HCT116 (cell line): ENCODE measurements at regions not wholly inside any gene's neighbourhood (a gene's known extent, or its start where the extent isn't known, plus 50 kb on each side); places are given as distances from the start of the nearest gene placed in this dataset.

Source experiments
- ATAC-seq: fragments of 200-7000 bp; cut with Tn5 transposase; 2 replicates; pipeline ENCODE4 v1.9.1; 2020; ENCODE audit warnings: mild to moderate bottlenecking, moderate library complexity
- BruUV-seq: library from RNA; stranded (reverse); fragments of 400-500 nt; replicated peaks from 2 replicates; lab custom pipeline; 2021; lab: Mats Ljungman, UMichigan
- CTCF ChIA-PET: fragments of 300-600 bp; sonication (Branson Sonifier 250); formaldehyde crosslinking; loops from one replicate; lab custom pipeline; 2021; ENCODE audit warnings: antibody characterized with exemption; lab: Charles Lee
- POLR2A ChIA-PET: fragments of 300-600, 350-600 bp; sonication (Branson Sonifier 250); formaldehyde crosslinking; loops from one replicate; lab custom pipeline; 2021; ENCODE audit warnings: antibody characterized with exemption; lab: Charles Lee
- RAD21 ChIA-PET, 2 experiments: fragments of 300-600 bp; sonication (Branson Sonifier 250); formaldehyde crosslinking; loops; one replicate each; lab custom pipeline; 2023; ENCODE audit warnings: low total read pairs in 2 of 2; ENCODE audit not compliant: uncharacterized antibody in 2 of 2, unreplicated experiment in 2 of 2, low non-redundant PET in 1 of 2; lab: Charles Lee
- DNase-seq: peaks from one replicate; pipeline ENCODE4 v3.0.0-alpha.2; 2010; ENCODE audit warnings: low read depth, low spot score
- H2AFZ ChIP-seq: fragments of 200-600 bp; shearing (Covaris generic), sonication (generic); 2 replicates; pipeline ENCODE4 v1.6.1; 2017; ENCODE audit warnings: low read depth, mixed run types, mixed read lengths, antibody characterized with exemption, low read length; ENCODE audit not compliant: poor library complexity, severe bottlenecking
- H3K27ac ChIP-seq: 2 replicates; pipeline ENCODE4 v1.5.1; 2012; ENCODE audit warnings: low read depth, low read length
- H3K27me3 ChIP-seq: fragments of 200-600 bp; sonication (generic); 2 replicates; pipeline ENCODE4 v1.6.1; 2016; ENCODE audit warnings: mixed run types, low read length, mixed read lengths; ENCODE audit not compliant: insufficient read depth
- H3K36me3 ChIP-seq, 2 experiments: fragments of 200-500 bp in 1 of 2; fragments of 200-600 bp in 1 of 2; sonication (Bioruptor generic) in 1 of 2; sonication (generic) in 1 of 2; 2 replicates each; pipeline versions ENCODE4 v1.5.1 to v1.6.1; 2014 to 2016; ENCODE audit warnings: low read length in 2 of 2, inconsistent platforms in 1 of 2, mixed read lengths in 1 of 2, mixed run types in 1 of 2; ENCODE audit not compliant: insufficient read depth in 2 of 2, control insufficient read depth in 1 of 2
- H3K4me1 ChIP-seq, 2 experiments: fragments of 200-600 bp in 1 of 2; sonication (generic) in 1 of 2; 2 replicates each; pipeline versions ENCODE4 v1.5.1 to v1.6.1; 2012 to 2017; ENCODE audit warnings: low read length in 2 of 2, inconsistent platforms in 1 of 2, mild to moderate bottlenecking in 1 of 2, mixed read lengths in 1 of 2, mixed run types in 1 of 2, moderate library complexity in 1 of 2; ENCODE audit not compliant: insufficient read depth in 2 of 2, control insufficient read depth in 1 of 2
- H3K4me2 ChIP-seq: fragments of 200-600 bp; sonication (generic); 2 replicates; pipeline ENCODE4 v1.6.1; 2017; ENCODE audit warnings: mixed run types, low read length, mixed read lengths
- H3K4me3 ChIP-seq, 2 experiments: fragments of 200-600 bp in 1 of 2; sonication (generic) in 1 of 2; replicated peaks in 1 of 2; 2 replicates each; pipeline ENCODE4 v1.5.1; 2011 to 2016; ENCODE audit warnings: low read length in 2 of 2, control low read depth in 1 of 2, low read depth in 1 of 2, mild to moderate bottlenecking in 1 of 2, mixed read lengths in 1 of 2, mixed run types in 1 of 2
- H3K79me2 ChIP-seq: fragments of 200-600 bp; sonication (generic); 2 replicates; pipeline ENCODE4 v1.6.1; 2017; ENCODE audit warnings: mild to moderate bottlenecking, mixed run types, low read length, moderate library complexity, mixed read lengths; ENCODE audit not compliant: insufficient read depth
- H3K9ac ChIP-seq: fragments of 200-600 bp; sonication (generic); 2 replicates; pipeline ENCODE4 v1.6.1; 2016; ENCODE audit warnings: low read length, mixed read lengths
- H3K9me2 ChIP-seq: fragments of 200-600 bp; sonication (generic), shearing (Covaris generic); 2 replicates; pipeline ENCODE4 v1.6.1; 2017; ENCODE audit warnings: mixed run types, mild to moderate bottlenecking, moderate library complexity; ENCODE audit not compliant: insufficient read depth
- H3K9me3 ChIP-seq, 2 experiments: fragments of 200-500 bp in 1 of 2; fragments of 200-600 bp in 1 of 2; sonication (Bioruptor generic) in 1 of 2; sonication (generic) in 1 of 2; 2 replicates each; pipeline ENCODE4 v1.6.1; 2014 to 2017; ENCODE audit warnings: low read length in 2 of 2, mixed read lengths in 2 of 2, inconsistent platforms in 1 of 2, low read depth in 1 of 2, mild to moderate bottlenecking in 1 of 2, mixed run types in 1 of 2, moderate library complexity in 1 of 2; ENCODE audit not compliant: control insufficient read depth in 1 of 2, insufficient read depth in 1 of 2
- H4K20me1 ChIP-seq: fragments of 200-600 bp; sonication (generic), shearing (Covaris generic); 2 replicates; pipeline ENCODE4 v1.6.1; 2017; ENCODE audit warnings: mixed run types, mild to moderate bottlenecking, moderate library complexity; ENCODE audit not compliant: insufficient read depth
- ATF3 ChIP-seq: IDR thresholded peaks from 2 replicates; pipeline ENCODE4 v1.6.1; 2012
- CBX3 ChIP-seq: IDR thresholded peaks from 2 replicates; pipeline ENCODE4 v1.6.1; 2012; ENCODE audit warnings: low read depth
- CEBPB ChIP-seq: IDR thresholded peaks from 2 replicates; pipeline ENCODE4 v1.6.1; 2012; ENCODE audit warnings: low read depth
- CTCF ChIP-seq, 3 experiments: fragments of 200-600 bp in 1 of 3; sonication (generic) in 1 of 3; IDR thresholded peaks in 2 of 3; conservative IDR thresholded peaks in 1 of 3; 2 replicates each; pipeline ENCODE4 v1.5.1; 2012 to 2017; ENCODE audit warnings: low read depth in 2 of 3, low read length in 2 of 3, antibody characterized with exemption in 1 of 3, borderline replicate concordance in 1 of 3, control low read depth in 1 of 3, mild to moderate bottlenecking in 1 of 3, mixed read lengths in 1 of 3, mixed run types in 1 of 3, moderate library complexity in 1 of 3; ENCODE audit not compliant: insufficient read depth in 1 of 3
- EZH2 ChIP-seq: fragments of 200-600 bp; sonication (generic); IDR thresholded peaks from 2 replicates; pipeline ENCODE4 v1.6.1; 2017; ENCODE audit warnings: antibody characterized with exemption, mixed run types
- FOSL1 ChIP-seq: IDR thresholded peaks from 2 replicates; pipeline ENCODE4 v1.6.1; 2012; ENCODE audit warnings: low read depth
- POLR2A ChIP-seq: IDR thresholded peaks from 2 replicates; pipeline ENCODE4 v1.7.0; 2011; ENCODE audit warnings: borderline replicate concordance; ENCODE audit not compliant: insufficient read depth, insufficient read length; ENCODE audit errors: extremely low read depth
- POLR2AphosphoS5 ChIP-seq: IDR thresholded peaks from 2 replicates; pipeline ENCODE4 v1.6.1; 2011; ENCODE audit warnings: mild to moderate bottlenecking, low read depth, low read length, moderate library complexity
- RAD21 ChIP-seq: IDR thresholded peaks from 2 replicates; pipeline ENCODE4 v1.6.1; 2012; ENCODE audit warnings: low read depth, mild to moderate bottlenecking
- YY1 ChIP-seq: IDR thresholded peaks from 2 replicates; pipeline ENCODE4 v1.6.1; 2011; ENCODE audit warnings: low read length, low read depth, moderate library complexity, mild to moderate bottlenecking; ENCODE audit not compliant: insufficient replicate concordance; ENCODE audit errors: extremely low read depth
- ZFX ChIP-seq: fragments of 450-650 bp; IDR thresholded peaks from 2 replicates; pipeline ENCODE4 v1.6.1; 2017
- ZNF274 ChIP-seq: fragments of 200-500 bp; sonication (Bioruptor generic); IDR thresholded peaks from 2 replicates; pipeline ENCODE4 v1.6.1; 2014; ENCODE audit warnings: mild to moderate bottlenecking, low read depth, low read length, inconsistent platforms
- intact Hi-C: fragments of 100-400 bp; cut with micrococcal nuclease; formaldehyde crosslinking; loops from 2 replicates; pipeline ENCODE4 v1.10.0; 2022

- Histone ChIP-seq H3K79me2 (no peaks in the 10 kb centered on the region), H3K9ac (no peak overlapping the region), H3K9me2 (no peaks in the 10 kb centered on the region), H3K27me3 (0 out of 2 replicates have a peak, but pooled peaks cover 9% of the 10 kb centered on the region), H2AFZ (no peak overlapping the region), H3K9me3 (no peaks in the 10 kb centered on the region), H3K4me3 (no peak overlapping the region), H3K27ac (no peak overlapping the region)
- POLR2A ChIA-PET = no interaction called here
- RAD21 ChIA-PET = no interaction called here
- DNase-seq (no peak), ATAC-seq (no peak)
- intact Hi-C loops = no loop called here
- BruUV-seq = no TSS peak
- TF ChIP-seq CBX3 = no peak
- TF ChIP-seq YY1 = no peak
- TF ChIP-seq POLR2A = no peak
- no peak for TF ChIP-seq CTCF (IDR thresholded peaks at IDR 0.05 in 2 of 3, conservative IDR thresholded peaks at IDR 0.05 in 1 of 3; ENCODE audit: borderline replicate concordance in 1 of 3, insufficient read depth in 1 of 3, low read depth in 2 of 3, low read length in 2 of 3)
- no peak for TF ChIP-seq ZNF274
- TF ChIP-seq RAD21 = no peak
- TF ChIP-seq ATF3 = no peak
- TF ChIP-seq POLR2AphosphoS5 = no peak
- no peak for TF ChIP-seq CEBPB
- no peak for TF ChIP-seq FOSL1
- no peak for TF ChIP-seq ZFX
- TF ChIP-seq EZH2 = no peak
- TF ChIP-seq, all 23 proteins: peak for 0
- Histone ChIP-seq H3K36me3 (no peaks in the 10 kb centered on the region), H3K4me1 (no peaks in the 10 kb centered on the region), H3K4me2 (no peak overlapping the region), H4K20me1 (no peaks in the 10 kb centered on the region)
- CTCF ChIA-PET = no interaction called here
These were observed 168.1 kb upstream of the HS6ST1 start for GRCh38 chr2:128486640-128487375.
